Brain microvascular endothelial cell (primary cell): ENCODE measurements at regions not wholly inside any gene's neighbourhood (a gene's known extent, or its start where the extent isn't known, plus 50 kb on each side); places are given as distances from the start of the nearest gene placed in this dataset.

ENCODE experiments used
- DNase-seq: peaks from one replicate; pipeline ENCODE4 v3.0.0-alpha.2; 2020
- H3K27ac ChIP-seq: fragments of 250-450 bp; sonication (Bioruptor Pico); 2 replicates; pipeline ENCODE4 v1.5.1; 2020; ENCODE audit warnings: mild to moderate bottlenecking, moderate library complexity
- H3K27me3 ChIP-seq: fragments of 250-450 bp; sonication (Bioruptor Pico); replicated peaks from 2 replicates; pipeline ENCODE4 v1.5.1; 2020; ENCODE audit warnings: mild to moderate bottlenecking
- H3K36me3 ChIP-seq: fragments of 250-450 bp; sonication (Bioruptor Pico); replicated peaks from 2 replicates; pipeline ENCODE4 v1.5.1; 2020; ENCODE audit warnings: mild to moderate bottlenecking
- H3K4me3 ChIP-seq: 2 replicates; pipeline ENCODE4 v1.5.1; 2011; ENCODE audit warnings: low read depth, mild to moderate bottlenecking, control low read depth, low read length, moderate library complexity
- in situ Hi-C: cut with HindIII; loops from 2 replicates; pipeline ENCODE4 v1.10.0; 2017; ENCODE audit warnings: low sequenced_read_pairs, low pct_ligation_motif_present
- TF ChIP-seq, protein P1 (sequence below): IDR thresholded peaks from 2 replicates; pipeline ENCODE4 v1.5.1; 2011; ENCODE audit warnings: low read depth, mild to moderate bottlenecking, moderate library complexity, low read length, control low read depth, inconsistent platforms; ENCODE audit errors: missing control alignments

DNA sequence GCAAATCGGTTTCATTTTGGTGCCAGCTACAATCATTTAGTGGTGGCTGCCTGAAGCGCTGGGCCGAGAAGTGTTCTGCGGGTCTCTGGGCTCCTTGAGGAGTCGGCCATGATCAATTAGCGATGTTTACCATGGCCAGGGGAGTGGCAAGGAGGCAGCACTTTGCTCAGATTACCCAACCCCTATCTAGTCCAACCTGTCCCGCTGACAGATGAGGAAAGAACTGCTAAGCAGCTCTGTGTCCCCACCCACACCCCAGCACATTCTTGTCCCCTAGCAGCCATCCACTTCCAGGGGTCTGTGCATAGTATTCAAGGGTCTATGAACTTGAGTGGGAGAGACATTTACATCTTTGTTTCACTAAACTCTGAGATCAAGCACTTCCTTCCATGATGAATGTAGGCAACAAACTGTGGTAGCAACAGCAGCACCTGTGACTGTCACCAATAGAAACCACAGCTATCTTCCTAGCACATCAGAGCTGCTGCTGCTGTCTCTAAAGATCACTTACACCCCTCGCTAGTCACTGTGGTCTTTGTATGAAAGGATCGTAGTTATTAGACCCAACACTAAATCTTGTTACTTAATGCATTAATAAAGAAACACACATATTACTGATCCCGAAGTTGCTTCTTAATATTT, 331.6 kb downstream of the BCOR start:
- no peak for DNase-seq
- Histone ChIP-seq H3K27me3 (no peaks in the 10 kb centered on the region), H3K36me3 (no peaks in the 10 kb centered on the region), H3K4me3 (no peak overlapping the region), H3K27ac (no peak overlapping the region)
- in situ Hi-C loops: no loop called here
- TF ChIP-seq, protein P1, sequence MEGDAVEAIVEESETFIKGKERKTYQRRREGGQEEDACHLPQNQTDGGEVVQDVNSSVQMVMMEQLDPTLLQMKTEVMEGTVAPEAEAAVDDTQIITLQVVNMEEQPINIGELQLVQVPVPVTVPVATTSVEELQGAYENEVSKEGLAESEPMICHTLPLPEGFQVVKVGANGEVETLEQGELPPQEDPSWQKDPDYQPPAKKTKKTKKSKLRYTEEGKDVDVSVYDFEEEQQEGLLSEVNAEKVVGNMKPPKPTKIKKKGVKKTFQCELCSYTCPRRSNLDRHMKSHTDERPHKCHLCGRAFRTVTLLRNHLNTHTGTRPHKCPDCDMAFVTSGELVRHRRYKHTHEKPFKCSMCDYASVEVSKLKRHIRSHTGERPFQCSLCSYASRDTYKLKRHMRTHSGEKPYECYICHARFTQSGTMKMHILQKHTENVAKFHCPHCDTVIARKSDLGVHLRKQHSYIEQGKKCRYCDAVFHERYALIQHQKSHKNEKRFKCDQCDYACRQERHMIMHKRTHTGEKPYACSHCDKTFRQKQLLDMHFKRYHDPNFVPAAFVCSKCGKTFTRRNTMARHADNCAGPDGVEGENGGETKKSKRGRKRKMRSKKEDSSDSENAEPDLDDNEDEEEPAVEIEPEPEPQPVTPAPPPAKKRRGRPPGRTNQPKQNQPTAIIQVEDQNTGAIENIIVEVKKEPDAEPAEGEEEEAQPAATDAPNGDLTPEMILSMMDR: no peak

DNA sequence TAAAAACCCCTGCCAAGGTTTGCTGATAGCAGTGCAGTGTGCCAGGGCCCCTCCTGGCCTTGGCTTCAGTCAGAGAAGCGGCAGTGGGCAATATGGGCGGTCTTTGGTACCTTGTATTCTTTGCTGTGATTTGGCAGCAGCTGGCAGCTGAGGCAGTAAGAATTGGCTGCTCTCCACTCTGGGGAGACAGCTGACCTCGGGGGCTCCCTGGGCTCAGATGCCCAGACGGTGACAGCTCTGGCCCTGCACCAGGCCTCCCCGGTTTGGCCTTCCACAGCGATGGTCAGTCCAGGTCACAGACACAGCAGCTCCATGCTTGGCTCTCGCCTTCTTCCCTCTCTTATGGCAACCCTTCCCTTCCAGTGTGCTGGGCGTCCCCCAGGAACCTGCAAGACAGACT, 330.9 kb downstream of the BCOR start:
- no peaks in the 10 kb centered on the region for H3K36me3 ChIP-seq
- no peak overlapping the region for H3K27ac ChIP-seq
- TF ChIP-seq, protein P1: no peak
- no peak overlapping the region for H3K4me3 ChIP-seq
- no peak for DNase-seq
- H3K27me3 ChIP-seq: no peaks in the 10 kb centered on the region
- in situ Hi-C loops: no loop called here

DNA sequence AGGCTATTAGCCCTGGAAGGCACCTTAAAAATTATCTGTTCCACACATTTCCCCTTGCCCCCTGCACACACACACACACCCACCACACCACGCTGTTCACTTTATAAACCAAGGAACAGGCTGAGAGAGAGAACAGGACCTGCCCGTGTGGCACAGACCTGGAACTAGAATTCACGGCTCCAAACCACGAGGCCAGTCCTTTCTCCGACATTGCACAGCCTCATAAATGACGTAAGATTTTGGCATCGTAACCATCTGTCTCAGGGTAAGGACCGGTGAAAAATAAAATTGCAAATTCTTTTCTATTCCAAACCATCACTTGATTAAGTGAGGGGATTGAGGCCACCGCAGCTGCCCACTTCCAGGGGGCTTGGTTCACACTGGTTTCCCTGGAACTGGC, 330.3 kb downstream of the BCOR start:
- TF ChIP-seq, protein P1: no peak
- in situ Hi-C loops: no loop called here
- no peaks in the 10 kb centered on the region for H3K36me3 ChIP-seq
- no peaks in the 10 kb centered on the region for H3K27me3 ChIP-seq
- DNase-seq: no peak
- no peak overlapping the region for H3K4me3 ChIP-seq
- H3K27ac ChIP-seq: no peak overlapping the region

DNA sequence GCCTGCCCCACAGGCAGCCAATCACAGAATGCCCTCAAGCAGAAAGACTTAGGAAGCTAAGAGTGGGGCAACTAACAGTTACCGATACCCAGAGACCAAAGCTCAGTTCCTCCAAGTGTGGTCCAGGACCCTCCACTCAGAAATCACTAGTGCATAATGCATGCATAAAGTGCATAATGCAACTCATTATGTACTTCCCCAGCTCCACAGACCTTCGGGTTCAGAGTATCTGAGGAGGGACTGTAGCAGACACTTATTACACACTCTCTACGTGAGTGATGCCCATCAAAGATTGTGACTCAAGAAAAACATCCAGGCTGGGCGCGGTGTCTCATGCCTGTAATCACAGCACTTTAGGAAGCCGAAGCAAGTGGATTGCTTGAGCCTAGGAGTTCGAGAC, 328.0 kb downstream of the BCOR start:
- in situ Hi-C loops: no loop called here
- H3K36me3 ChIP-seq: no peaks in the 10 kb centered on the region
- H3K4me3 ChIP-seq: no peak overlapping the region
- TF ChIP-seq, protein P1: no peak
- H3K27ac ChIP-seq: no peak overlapping the region
- DNase-seq: no peak
- no peaks in the 10 kb centered on the region for H3K27me3 ChIP-seq

DNA sequence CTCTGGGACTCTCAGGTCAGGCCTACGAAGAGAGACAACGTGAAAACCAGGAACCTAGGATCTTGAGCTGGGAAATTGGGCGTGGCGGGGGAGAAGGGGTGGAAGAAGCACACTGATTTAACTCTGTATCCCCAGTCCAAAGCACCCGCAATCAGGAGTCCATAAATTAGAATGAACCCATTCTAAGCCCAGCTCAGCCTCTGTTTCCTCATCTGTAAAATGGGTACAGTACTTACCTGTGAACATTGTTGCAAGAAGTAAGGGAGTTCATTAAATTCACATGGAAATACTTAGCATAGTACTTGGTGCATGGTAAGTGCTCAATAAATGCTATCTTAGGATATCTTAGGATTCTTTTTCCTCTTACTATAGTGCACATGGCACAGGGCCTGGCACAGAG, 326.7 kb downstream of the BCOR start:
- Histone ChIP-seq H3K4me3 (no peak overlapping the region), H3K27ac (no peak overlapping the region), H3K36me3 (no peaks in the 10 kb centered on the region), H3K27me3 (no peaks in the 10 kb centered on the region)
- DNase-seq: no peak
- TF ChIP-seq, protein P1: no peak
- in situ Hi-C loops: no loop called here
